H1 (cell line): ENCODE measurements at regions not wholly inside any gene's neighbourhood (a gene's known extent, or its start where the extent isn't known, plus 50 kb on each side); places are given as distances from the start of the nearest gene placed in this dataset.

Experiments
- CTCF ChIP-seq, 3 experiments: IDR thresholded peaks; 1 replicate in 2 of 3; 2 replicates in 1 of 3; pipeline versions ENCODE4 v1.5.1 to v1.6.1; 2011; ENCODE audit warnings: low read length in 3 of 3, mild to moderate bottlenecking in 3 of 3, inconsistent platforms in 2 of 3, low read depth in 1 of 3, moderate library complexity in 1 of 3; ENCODE audit not compliant: insufficient read depth in 1 of 3; ENCODE audit errors: control extremely low read depth in 1 of 3
- POLR2A ChIP-seq, 2 experiments: IDR thresholded peaks; 1 replicate in 1 of 2; 2 replicates in 1 of 2; pipeline ENCODE4 v1.6.1; 2011; ENCODE audit warnings: low read depth in 2 of 2, low read length in 2 of 2, mild to moderate bottlenecking in 2 of 2; ENCODE audit errors: control extremely low read depth in 1 of 2
- SIN3A ChIP-seq, 2 experiments: IDR thresholded peaks in 1 of 2; conservative IDR thresholded peaks in 1 of 2; 2 replicates each; pipeline ENCODE4 v1.6.1; 2011 to 2012; ENCODE audit warnings: low read length in 2 of 2, improper control_type of control experiment in 1 of 2, low read depth in 1 of 2, mild to moderate bottlenecking in 1 of 2

- TF ChIP-seq SIN3A (conservative IDR thresholded peaks at IDR 0.05 in 1 of 2, IDR thresholded peaks at IDR 0.05 in 1 of 2; ENCODE audit: low read depth in 1 of 2, low read length in 2 of 2): no peak
- TF ChIP-seq POLR2A (IDR thresholded peaks at IDR 0.05; ENCODE audit: control extremely low read depth in 1 of 2, low read depth in 2 of 2, low read length in 2 of 2): no peak
- TF ChIP-seq CTCF (IDR thresholded peaks at IDR 0.05; ENCODE audit: control extremely low read depth in 1 of 3, insufficient read depth in 1 of 3, low read depth in 1 of 3, low read length in 3 of 3): no peak
Measured at GRCh38 chrX:134186362-134187121, 50.4 kb upstream of the CCDC160 start.
